AG09309 (cell line): ENCODE measurements at regions not wholly inside any gene's neighbourhood (a gene's known extent, or its start where the extent isn't known, plus 50 kb on each side); places are given as distances from the start of the nearest gene placed in this dataset.
"Not testable (repeated sequence)": the region's sequence is repeated elsewhere in the genome, so short reads cannot be mapped to it uniquely, and the experiment has no call there.

Source experiments
- DNase-seq: peaks from one replicate; pipeline ENCODE4 v3.0.0-alpha.2; 2010; ENCODE audit warnings: low read depth
- H3K4me3 ChIP-seq: 2 replicates; pipeline ENCODE4 v1.5.1; 2011; ENCODE audit warnings: mild to moderate bottlenecking, low read depth, low read length, moderate library complexity; ENCODE audit not compliant: control insufficient read depth
- TF ChIP-seq, protein P1 (sequence below): IDR thresholded peaks from 2 replicates; pipeline ENCODE4 v1.5.1; 2011; ENCODE audit warnings: mild to moderate bottlenecking, low read depth, low read length, inconsistent platforms; ENCODE audit not compliant: insufficient read depth, control insufficient read depth; ENCODE audit errors: missing control alignments

DNA sequence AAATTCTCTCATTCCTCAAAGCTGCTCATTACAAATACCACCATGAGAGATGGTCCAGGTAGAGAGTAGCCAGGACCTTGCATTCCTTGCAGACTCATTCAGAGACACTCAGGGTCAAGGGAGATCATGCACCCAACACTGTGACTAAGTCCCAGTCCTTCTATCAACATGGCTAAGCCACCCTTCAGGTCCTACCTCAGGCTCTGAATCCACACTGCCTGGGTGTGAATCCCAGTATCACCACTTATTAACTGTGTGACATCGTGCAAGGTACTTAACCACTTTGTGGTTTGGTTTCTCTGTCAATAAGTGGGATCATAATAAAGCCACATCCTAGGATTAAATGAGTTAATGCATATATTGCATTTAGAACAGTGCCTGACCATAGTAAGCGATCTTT lies 124.1 kb upstream of the NEIL3 start:
- no peak for DNase-seq
- H3K4me3 ChIP-seq, result no peak overlapping the region
- TF ChIP-seq, protein P1, sequence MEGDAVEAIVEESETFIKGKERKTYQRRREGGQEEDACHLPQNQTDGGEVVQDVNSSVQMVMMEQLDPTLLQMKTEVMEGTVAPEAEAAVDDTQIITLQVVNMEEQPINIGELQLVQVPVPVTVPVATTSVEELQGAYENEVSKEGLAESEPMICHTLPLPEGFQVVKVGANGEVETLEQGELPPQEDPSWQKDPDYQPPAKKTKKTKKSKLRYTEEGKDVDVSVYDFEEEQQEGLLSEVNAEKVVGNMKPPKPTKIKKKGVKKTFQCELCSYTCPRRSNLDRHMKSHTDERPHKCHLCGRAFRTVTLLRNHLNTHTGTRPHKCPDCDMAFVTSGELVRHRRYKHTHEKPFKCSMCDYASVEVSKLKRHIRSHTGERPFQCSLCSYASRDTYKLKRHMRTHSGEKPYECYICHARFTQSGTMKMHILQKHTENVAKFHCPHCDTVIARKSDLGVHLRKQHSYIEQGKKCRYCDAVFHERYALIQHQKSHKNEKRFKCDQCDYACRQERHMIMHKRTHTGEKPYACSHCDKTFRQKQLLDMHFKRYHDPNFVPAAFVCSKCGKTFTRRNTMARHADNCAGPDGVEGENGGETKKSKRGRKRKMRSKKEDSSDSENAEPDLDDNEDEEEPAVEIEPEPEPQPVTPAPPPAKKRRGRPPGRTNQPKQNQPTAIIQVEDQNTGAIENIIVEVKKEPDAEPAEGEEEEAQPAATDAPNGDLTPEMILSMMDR, result no peak

DNA sequence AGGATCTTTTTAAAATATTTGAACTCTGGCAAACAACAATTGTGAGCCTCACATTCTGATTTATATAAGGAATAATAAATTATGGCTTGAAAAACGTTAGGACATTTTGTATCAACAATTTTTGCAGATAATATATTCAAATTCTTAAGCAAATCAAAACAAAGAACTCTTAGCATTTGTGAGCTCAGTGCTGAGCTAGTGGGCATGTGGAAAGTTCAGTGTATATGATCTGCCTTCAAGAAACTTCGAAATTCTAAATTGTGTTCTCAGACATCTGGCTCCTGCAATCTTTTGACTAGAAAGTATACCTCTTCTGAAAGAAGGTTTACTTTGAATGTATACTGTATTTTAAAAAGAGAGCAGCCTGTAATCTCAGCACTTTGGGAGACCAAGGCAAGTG lies 122.3 kb upstream of the NEIL3 start:
- no peak overlapping the region for H3K4me3 ChIP-seq
- TF ChIP-seq, protein P1, result no peak
- no peak for DNase-seq

DNA sequence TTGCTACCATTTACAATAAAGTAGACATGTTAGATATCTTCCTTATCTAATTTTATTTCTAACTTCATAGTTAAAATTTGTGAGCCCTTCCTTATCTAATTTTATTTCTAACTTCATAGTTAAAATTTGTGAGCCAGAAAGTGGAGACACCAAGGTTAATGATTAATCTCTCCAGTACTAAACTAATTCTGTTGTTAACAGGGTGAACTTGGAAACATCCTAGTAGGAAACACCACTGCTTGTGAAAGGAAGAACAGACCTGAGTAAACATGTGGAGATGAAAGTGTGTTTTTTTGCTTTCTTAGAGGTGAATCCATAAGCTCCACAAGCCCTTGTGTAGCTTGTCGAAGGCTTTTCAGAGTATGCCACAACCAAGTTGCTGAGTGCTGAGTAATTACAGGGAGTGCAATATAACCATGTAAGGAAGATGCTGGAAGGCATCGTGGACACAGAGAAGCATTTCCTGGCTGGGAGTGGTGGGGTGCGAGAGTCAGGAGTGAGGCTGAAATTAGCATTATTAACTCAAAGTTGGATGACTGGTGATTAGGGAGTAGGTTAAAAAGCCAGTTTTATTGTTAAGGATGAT lies 118.6 kb upstream of the NEIL3 start:
- TF ChIP-seq, protein P1, result no peak
- DNase-seq, result peak; percentile 13
- no peak overlapping the region for H3K4me3 ChIP-seq

DNA sequence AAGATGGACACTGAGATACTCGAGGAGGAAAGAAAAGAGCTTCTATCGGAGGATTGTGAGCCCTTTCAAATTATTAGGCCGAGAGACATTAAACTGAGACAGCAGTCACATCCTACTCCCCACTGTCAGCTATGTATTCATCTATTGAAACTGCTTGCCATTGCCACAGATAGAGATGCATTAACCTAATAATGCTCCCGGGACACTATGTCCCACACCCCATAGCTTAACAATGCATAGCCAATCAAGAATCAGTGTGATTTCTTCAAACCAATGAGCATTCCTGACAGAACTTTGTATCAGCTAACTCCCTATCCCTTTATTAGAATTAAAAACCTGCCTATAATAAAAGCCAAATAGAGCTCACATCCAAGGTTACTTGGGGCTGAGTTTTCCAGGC lies 118.1 kb upstream of the NEIL3 start:
- no peak overlapping the region for H3K4me3 ChIP-seq
- no peak for DNase-seq
- TF ChIP-seq, protein P1, result no peak

DNA sequence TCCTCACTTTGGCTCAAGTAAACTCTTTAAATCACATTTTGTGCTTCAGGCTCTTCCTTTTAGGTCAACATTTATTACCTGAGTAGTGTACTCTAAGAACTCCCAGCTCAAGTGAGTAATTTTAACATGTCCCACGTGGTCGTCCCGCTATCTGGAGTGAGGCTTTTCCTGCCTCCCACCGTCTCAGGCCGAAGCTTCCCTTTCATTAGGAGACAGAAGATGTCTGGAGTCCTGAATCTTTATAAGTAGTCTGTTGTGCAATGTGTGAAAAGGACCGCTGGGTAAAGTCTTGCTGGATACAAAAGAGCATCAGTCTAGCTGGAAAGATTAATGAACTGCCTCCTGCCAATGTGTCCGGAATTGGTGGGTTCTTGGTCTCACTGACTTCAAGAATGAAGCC lies 117.7 kb upstream of the NEIL3 start:
- TF ChIP-seq, protein P1, result no peak
- DNase-seq, result no peak

DNA sequence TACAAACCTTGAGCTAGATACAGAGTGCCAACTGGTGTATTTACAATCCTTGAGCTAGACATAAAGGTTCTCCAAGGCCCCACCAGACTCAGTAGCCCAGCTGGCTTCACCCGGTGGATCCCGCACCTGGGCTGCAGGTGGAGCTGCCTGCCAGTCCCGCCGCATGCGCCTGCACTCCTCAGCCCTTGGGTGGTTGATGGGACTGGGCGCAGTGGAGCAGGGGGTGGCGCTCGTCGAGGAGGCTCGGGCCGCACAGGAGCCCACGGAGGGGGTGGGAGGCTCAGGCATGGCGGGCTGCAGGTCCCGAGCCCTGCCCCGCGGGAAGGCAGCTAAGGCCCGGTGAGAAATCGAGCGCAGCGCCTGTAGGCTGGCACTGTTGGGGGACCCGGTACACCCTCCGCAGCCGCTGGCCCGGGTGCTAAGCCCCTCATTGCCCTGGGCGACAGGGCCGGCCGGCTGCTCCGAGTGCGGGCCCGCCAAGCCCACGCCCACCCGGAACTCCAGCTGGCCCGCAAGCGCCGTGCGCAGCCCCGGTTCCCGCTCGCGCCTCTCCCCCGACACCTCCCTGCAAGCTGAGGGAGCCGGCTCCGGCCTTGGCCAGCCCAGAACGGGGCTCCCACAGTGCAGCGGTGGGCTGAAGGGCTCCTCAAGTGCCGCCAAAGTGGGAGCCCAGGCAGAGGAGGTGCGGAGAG lies 116.5 kb upstream of the NEIL3 start:
- DNase-seq, H3K4me3 ChIP-seq: not testable (repeated sequence)

More for the DNA sequence above, 117.7 kb upstream of the NEIL3 start:
- H3K4me3 ChIP-seq, result no peak overlapping the region

DNA sequence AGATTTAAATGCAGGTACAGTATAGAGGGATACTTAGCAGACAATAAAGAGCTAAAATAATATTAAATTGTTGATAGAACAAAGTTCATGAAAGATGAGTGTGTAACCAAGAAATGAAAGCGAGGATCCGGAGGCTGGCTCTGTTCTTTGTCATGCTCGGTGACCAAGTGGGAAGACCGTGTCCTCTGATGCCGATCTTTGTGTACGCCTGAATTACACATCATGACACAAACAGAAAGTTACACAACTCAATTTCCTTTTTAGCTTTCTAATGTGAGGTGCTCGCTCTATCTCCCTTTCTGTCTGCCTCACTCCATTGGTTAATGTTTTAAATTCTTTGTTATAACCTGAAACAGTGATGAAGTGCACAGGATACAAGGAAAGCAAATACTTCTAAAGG lies 114.8 kb upstream of the NEIL3 start:
- DNase-seq, result no peak
- TF ChIP-seq, protein P1, result no peak

More for the DNA sequence above, 114.8 kb upstream of the NEIL3 start:
- H3K4me3 ChIP-seq, result no peak overlapping the region
